GM18499 (cell line): ENCODE measurements at regions not wholly inside any gene's neighbourhood (a gene's known extent, or its start where the extent isn't known, plus 50 kb on each side); places are given as distances from the start of the nearest gene placed in this dataset.

Source experiments
- ATAC-seq: cut with Tn5 transposase; IDR thresholded peaks from one replicate; pipeline ENCODE4 v1.9.1; 2021; ENCODE audit warnings: moderate number of reproducible peaks; ENCODE audit not compliant: insufficient read depth, unreplicated experiment

GRCh38 chr5:165602529-165602928, 2097.1 kb downstream of the MAT2B start:
- no peak for ATAC-seq

DNA sequence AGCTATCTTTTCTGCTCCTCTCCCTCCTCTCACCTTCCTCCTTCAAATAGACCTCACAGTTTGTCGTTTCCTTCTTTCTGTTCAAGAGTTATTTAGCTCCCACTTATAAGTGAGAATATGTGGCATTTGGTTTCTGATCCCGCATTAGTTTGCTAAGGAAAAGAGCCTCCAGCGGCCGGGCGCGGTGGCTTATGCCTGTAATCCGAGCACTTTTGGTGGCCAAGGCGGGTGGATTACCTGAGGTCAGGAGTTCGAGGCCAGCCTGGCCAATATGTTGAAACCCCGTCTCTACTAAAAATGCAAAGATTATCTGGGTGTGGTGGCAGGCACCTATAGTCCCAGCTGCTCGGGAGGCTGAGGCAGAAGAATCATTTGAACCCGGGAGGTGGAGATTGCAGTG, 2101.6 kb downstream of the MAT2B start:
- ATAC-seq, result no peak

- ATAC-seq, result no peak
Measured at GRCh38 chr5:165609871-165610270, 2104.5 kb downstream of the MAT2B start.

- ATAC-seq, result no peak
Measured at GRCh38 chr5:165616490-165617405, 2111.3 kb downstream of the MAT2B start.

- no peak for ATAC-seq
Measured at GRCh38 chr5:165617491-165617890, 2112.1 kb downstream of the MAT2B start.

GRCh38 chr5:165620394-165620793, 2115.0 kb downstream of the MAT2B start:
- ATAC-seq, result no peak

DNA sequence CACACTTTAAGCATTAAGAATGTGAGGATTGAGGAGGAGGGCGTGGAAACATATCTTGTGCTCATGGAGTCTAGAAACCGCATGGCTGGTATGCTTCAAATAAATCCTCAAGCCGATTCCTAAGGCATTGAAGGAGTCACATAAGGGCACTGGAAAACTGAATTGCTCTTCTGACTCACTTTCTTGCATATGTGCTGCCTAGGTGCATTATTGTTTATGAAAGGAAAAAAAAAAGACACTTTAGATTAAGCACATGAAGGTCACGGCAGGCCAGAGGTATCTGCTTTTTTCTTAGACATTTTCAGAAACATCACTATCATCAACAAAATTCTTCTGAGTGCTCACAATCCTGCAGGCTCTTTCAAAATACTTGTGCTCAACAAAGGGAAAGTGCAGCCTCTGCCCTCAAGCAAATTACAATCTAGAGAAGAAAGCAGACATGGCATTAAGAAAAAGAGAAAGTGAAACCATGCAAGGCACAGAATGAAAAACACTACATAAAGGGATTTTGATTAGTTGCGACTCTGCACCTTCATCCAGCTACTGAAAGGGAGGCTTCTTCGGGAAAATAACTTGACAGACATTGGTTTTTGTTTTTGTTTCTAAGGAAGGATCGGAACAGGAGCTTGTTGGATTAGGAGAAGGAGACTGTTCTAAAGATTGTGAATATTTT, 2117.6 kb downstream of the MAT2B start:
- no peak for ATAC-seq

GRCh38 chr5:165624166-165624946, 2118.9 kb downstream of the MAT2B start:
- no peak for ATAC-seq

GRCh38 chr5:165626161-165626560, 2120.7 kb downstream of the MAT2B start:
- ATAC-seq, result no peak

DNA sequence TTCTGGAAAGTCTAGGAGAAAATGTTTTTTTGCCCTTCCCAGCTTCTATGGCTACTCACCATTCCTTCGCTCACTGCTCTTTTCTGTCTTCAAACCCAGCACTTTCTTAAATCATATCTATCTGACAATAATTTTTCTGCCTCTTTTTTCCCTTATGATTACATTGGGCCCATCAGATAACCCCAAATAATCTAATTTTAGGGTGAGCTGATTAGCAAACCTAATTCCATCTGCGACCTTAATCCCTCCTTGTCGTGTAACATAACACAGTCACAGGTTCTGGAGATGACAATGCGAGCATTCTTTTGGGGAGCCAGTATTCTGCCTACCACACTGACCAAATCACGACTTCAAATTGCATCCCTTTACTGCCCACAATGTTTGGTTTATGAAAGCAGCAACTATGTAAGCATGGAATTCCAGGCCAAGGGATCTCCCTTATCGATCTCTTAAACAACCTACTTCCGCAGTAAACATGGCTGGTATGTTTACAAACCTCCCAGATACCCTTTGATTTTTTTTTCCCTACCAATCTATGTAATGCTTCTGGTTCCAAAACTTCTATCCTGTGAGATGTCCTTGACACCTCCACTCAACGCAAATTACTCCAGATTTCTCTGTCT, 2122.2 kb downstream of the MAT2B start:
- no peak for ATAC-seq

- ATAC-seq, result no peak
Measured at GRCh38 chr5:165630261-165630778, 2124.9 kb downstream of the MAT2B start.

DNA sequence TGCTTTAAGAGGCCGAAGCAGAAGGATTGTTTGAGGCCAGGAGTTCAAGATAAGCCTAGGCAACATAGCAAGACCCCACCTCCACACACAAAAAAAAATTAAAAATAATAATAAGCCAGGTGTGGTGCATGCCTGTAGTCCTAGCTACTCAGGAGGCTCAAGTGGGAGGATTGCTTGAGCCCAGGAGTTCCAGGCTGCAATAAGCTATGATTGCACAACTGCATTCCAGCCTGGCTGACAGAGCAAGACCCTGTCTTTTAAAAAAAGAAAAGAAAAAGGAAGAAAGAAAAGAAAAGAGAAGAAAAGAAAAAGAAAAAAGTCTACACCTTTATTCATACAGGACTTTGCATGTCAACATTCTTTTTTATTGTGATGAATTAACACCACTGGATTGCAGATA, 2125.8 kb downstream of the MAT2B start:
- ATAC-seq, result no peak

- ATAC-seq, result no peak
Measured at GRCh38 chr5:165642366-165642765, 2136.9 kb downstream of the MAT2B start.

DNA sequence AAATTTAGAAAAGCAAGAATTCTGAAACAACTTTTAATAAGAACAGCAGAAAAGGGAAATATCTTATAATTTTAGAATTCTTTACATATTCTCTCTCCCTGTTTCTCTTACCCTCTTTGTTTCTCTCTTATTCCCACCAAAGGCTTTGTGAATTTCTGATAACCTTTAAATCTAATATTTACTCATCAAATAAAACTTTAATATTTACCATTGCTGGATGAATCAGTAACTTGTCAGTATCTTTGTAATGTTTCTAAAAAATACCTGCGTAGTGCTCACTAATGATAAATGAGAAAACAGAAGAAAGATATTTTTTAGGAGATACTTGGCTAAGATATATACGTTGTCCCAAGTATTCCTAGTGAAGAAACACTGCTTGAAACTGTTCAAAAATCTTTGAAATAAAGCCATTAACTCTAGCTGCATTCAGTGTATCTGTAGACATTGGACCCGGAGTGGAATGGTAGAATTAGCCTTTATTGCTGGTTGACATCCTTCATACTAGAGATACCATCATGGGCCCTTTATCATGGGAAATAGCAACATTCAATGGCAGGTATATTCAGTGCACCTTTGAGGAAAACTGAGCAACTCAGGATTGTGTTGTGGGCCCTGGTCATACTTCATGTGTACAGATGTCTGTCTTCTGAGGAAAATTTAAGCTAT, 2160.4 kb downstream of the MAT2B start:
- ATAC-seq, result no peak

GRCh38 chr5:165673499-165673898, 2168.1 kb downstream of the MAT2B start:
- no peak for ATAC-seq

- no peak for ATAC-seq
Measured at GRCh38 chr5:165695796-165696195, 2190.4 kb downstream of the MAT2B start.

DNA sequence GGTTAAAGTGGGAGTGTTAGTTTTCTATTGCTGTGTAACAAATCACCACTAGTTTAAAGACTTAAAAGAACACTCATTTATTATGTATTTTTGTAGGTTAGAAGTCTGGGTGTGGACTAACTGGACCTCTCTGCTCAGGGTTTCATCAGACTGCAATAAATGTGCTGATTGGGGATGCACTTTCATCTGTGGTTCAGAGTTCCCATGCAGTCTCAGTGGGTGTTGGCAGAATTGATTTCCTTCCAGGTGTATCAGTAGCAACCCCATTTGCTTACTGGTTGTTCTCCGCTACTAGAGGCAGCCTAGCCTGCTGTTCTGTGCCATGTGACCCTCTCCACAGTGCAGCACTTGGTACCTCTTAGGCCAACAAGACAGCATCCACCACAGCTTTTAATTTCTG, 2200.5 kb downstream of the MAT2B start:
- ATAC-seq, result no peak

GRCh38 chr5:165712011-165712410, 2206.6 kb downstream of the MAT2B start:
- ATAC-seq, result no peak

- ATAC-seq, result no peak
Measured at GRCh38 chr5:165714598-165714997, 2209.2 kb downstream of the MAT2B start.

DNA sequence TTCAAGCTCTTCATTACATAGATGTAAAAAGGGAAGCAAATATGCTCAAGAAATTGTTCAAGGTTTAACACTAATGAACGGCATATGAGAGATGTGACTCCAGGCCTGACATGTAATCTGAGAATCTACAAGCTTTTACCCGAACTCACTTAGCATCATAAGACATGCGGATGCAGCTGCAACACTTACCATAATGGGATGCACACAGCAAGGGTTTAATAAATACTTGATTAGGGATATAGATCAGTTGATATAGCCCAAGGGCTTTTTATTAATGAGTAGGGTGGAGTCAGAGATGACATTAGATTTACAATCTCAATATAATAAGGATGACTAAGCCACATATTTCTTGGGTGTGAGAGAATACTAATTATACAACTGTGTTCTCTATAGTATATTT, 2215.5 kb downstream of the MAT2B start:
- ATAC-seq, result no peak
